Panc1 (cell line): ENCODE measurements at regions not wholly inside any gene's neighbourhood (a gene's known extent, or its start where the extent isn't known, plus 50 kb on each side); places are given as distances from the start of the nearest gene placed in this dataset.
"Not testable (repeated sequence)": the region's sequence is repeated elsewhere in the genome, so short reads cannot be mapped to it uniquely, and the experiment has no call there.

Experiments
- POLR2AphosphoS5 ChIP-seq: IDR thresholded peaks from 2 replicates; pipeline ENCODE4 v1.6.1; 2012; ENCODE audit warnings: mild to moderate bottlenecking, low read depth, low read length, moderate library complexity
- TF ChIP-seq, protein P1 (sequence below): fragments of 450-650 bp; IDR thresholded peaks from 2 replicates; pipeline ENCODE4 v1.5.1; 2017; ENCODE audit warnings: mild to moderate bottlenecking
- TF ChIP-seq, protein P2 (sequence below), 2 experiments: IDR thresholded peaks; 2 replicates each; pipeline ENCODE4 v1.6.1; 2011 to 2012; ENCODE audit warnings: low read depth in 2 of 2, control low read depth in 1 of 2, low read length in 1 of 2, mild to moderate bottlenecking in 1 of 2, moderate library complexity in 1 of 2; ENCODE audit not compliant: insufficient read depth in 1 of 2

DNA sequence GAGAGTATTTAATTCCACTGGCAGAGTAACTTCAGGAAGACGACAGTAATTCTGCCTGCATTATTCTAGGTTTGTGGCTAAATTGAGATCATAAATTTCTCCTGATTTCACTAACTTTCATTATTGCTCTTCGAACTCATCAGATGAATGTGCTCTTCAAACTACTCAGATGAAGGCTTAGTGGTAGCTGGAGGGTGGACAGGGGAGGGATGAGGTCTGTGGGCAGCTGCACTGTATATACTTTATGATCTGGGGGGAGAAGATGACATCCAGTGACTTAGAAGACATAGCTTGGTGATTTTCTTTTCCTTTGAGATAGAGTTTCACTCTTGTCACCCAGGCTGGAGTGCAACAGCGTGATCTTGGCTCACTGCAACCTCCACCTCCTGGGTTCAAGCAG, 59.0 kb upstream of the BMS1 start:
- TF ChIP-seq, protein P1, sequence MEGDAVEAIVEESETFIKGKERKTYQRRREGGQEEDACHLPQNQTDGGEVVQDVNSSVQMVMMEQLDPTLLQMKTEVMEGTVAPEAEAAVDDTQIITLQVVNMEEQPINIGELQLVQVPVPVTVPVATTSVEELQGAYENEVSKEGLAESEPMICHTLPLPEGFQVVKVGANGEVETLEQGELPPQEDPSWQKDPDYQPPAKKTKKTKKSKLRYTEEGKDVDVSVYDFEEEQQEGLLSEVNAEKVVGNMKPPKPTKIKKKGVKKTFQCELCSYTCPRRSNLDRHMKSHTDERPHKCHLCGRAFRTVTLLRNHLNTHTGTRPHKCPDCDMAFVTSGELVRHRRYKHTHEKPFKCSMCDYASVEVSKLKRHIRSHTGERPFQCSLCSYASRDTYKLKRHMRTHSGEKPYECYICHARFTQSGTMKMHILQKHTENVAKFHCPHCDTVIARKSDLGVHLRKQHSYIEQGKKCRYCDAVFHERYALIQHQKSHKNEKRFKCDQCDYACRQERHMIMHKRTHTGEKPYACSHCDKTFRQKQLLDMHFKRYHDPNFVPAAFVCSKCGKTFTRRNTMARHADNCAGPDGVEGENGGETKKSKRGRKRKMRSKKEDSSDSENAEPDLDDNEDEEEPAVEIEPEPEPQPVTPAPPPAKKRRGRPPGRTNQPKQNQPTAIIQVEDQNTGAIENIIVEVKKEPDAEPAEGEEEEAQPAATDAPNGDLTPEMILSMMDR, result not testable (repeated sequence)
- TF ChIP-seq, protein P2, sequence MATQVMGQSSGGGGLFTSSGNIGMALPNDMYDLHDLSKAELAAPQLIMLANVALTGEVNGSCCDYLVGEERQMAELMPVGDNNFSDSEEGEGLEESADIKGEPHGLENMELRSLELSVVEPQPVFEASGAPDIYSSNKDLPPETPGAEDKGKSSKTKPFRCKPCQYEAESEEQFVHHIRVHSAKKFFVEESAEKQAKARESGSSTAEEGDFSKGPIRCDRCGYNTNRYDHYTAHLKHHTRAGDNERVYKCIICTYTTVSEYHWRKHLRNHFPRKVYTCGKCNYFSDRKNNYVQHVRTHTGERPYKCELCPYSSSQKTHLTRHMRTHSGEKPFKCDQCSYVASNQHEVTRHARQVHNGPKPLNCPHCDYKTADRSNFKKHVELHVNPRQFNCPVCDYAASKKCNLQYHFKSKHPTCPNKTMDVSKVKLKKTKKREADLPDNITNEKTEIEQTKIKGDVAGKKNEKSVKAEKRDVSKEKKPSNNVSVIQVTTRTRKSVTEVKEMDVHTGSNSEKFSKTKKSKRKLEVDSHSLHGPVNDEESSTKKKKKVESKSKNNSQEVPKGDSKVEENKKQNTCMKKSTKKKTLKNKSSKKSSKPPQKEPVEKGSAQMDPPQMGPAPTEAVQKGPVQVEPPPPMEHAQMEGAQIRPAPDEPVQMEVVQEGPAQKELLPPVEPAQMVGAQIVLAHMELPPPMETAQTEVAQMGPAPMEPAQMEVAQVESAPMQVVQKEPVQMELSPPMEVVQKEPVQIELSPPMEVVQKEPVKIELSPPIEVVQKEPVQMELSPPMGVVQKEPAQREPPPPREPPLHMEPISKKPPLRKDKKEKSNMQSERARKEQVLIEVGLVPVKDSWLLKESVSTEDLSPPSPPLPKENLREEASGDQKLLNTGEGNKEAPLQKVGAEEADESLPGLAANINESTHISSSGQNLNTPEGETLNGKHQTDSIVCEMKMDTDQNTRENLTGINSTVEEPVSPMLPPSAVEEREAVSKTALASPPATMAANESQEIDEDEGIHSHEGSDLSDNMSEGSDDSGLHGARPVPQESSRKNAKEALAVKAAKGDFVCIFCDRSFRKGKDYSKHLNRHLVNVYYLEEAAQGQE (IDR thresholded peaks at IDR 0.05; ENCODE audit: insufficient read depth in 1 of 2, low read depth in 2 of 2, low read length in 1 of 2), result not testable (repeated sequence)
- not testable (repeated sequence) for TF ChIP-seq POLR2AphosphoS5
